MM.1S (cell line): ENCODE measurements at regions not wholly inside any gene's neighbourhood (a gene's known extent, or its start where the extent isn't known, plus 50 kb on each side); places are given as distances from the start of the nearest gene placed in this dataset.

Experiments
- EZH2phosphoT487 ChIP-seq: fragments of 300-600 bp; sonication (generic); IDR thresholded peaks from 2 replicates; pipeline ENCODE4 v1.6.1; 2018; ENCODE audit warnings: antibody characterized with exemption, low read length
- TF ChIP-seq, protein P1 (sequence below): fragments of 300-600 bp; sonication (generic); IDR thresholded peaks from 2 replicates; pipeline ENCODE4 v1.5.1; 2016; ENCODE audit warnings: antibody characterized with exemption, low read length, mixed read lengths

DNA sequence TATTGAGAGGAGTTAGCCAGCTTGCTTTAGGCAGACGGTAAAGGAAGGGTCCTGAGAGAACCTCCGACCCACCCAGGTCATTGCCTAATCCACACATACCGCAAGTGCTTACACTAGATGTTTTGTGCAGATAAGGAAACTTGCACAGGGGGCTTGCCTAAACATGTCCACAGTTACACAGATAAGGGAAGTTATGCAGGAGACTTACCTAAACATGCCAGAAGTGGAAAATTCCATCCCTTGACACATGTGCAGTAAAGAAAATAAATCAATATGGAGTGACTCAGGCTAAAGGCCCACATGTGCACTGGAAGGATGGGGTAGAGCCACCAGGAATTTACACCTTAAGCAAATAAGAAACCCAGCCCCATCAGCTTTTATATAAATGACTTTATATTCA is 232.8 kb upstream of the HDX start:
- TF ChIP-seq, protein P1, sequence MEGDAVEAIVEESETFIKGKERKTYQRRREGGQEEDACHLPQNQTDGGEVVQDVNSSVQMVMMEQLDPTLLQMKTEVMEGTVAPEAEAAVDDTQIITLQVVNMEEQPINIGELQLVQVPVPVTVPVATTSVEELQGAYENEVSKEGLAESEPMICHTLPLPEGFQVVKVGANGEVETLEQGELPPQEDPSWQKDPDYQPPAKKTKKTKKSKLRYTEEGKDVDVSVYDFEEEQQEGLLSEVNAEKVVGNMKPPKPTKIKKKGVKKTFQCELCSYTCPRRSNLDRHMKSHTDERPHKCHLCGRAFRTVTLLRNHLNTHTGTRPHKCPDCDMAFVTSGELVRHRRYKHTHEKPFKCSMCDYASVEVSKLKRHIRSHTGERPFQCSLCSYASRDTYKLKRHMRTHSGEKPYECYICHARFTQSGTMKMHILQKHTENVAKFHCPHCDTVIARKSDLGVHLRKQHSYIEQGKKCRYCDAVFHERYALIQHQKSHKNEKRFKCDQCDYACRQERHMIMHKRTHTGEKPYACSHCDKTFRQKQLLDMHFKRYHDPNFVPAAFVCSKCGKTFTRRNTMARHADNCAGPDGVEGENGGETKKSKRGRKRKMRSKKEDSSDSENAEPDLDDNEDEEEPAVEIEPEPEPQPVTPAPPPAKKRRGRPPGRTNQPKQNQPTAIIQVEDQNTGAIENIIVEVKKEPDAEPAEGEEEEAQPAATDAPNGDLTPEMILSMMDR = no peak
- TF ChIP-seq EZH2phosphoT487 = no peak
